Natural killer cell (primary cell): ENCODE measurements at regions not wholly inside any gene's neighbourhood (a gene's known extent, or its start where the extent isn't known, plus 50 kb on each side); places are given as distances from the start of the nearest gene placed in this dataset.

ENCODE experiments used
- ATAC-seq, 3 donors: fragments of 150-1000 bp in 2 of 3; fragments of 200-7000 bp in 1 of 3; cut with Tn5 transposase; 1 replicate in 1 of 3; 2 replicates in 2 of 3; pipeline ENCODE4 v1.10.0; 2021; ENCODE audit warnings: mild to moderate bottlenecking in 2 of 3, moderate library complexity in 2 of 3
- DNase-seq, 2 donors: peaks; one replicate each; pipeline versions ENCODE4 v3.0.0 to v3.0.0-alpha.2; 2013 to 2021; ENCODE audit warnings: mixed read lengths in 1 of 2
- H3K27ac ChIP-seq: one replicate; pipeline ENCODE4 v1.5.1; 2013; ENCODE audit warnings: mild to moderate bottlenecking, low read length
- H3K27me3 ChIP-seq: one replicate; pipeline ENCODE4 v1.6.1; 2013; ENCODE audit warnings: low read length; ENCODE audit not compliant: control insufficient read depth, insufficient read depth
- H3K36me3 ChIP-seq: one replicate; pipeline ENCODE4 v1.6.1; 2013; ENCODE audit warnings: low read length; ENCODE audit not compliant: control insufficient read depth, insufficient read depth
- H3K4me1 ChIP-seq: one replicate; pipeline ENCODE4 v1.6.1; 2013; ENCODE audit warnings: low read length; ENCODE audit not compliant: control insufficient read depth, insufficient read depth
- H3K4me3 ChIP-seq: one replicate; pipeline ENCODE4 v1.5.1; 2013; ENCODE audit warnings: low read length
- H3K9me3 ChIP-seq: one replicate; pipeline ENCODE4 v1.6.1; 2013; ENCODE audit warnings: low read length; ENCODE audit not compliant: control insufficient read depth, insufficient read depth
- H3K27ac Mint-ChIP-seq, 2 donors: one replicate each; pipeline ENCODE4 v1.8.0; 2022; ENCODE audit warnings: mild to moderate bottlenecking in 2 of 2, mixed read lengths in 2 of 2, moderate library complexity in 1 of 2
- H3K27me3 Mint-ChIP-seq, 2 donors: one replicate each; pipeline ENCODE4 v1.8.0; 2022; ENCODE audit warnings: low read depth in 2 of 2, mixed read lengths in 2 of 2
- H3K36me3 Mint-ChIP-seq: one replicate; pipeline ENCODE4 v1.8.0; 2022; ENCODE audit warnings: mixed read lengths
- H3K4me1 Mint-ChIP-seq, 2 donors: one replicate each; pipeline ENCODE4 v1.8.0; 2022; ENCODE audit warnings: mixed read lengths in 2 of 2
- H3K4me3 Mint-ChIP-seq: one replicate; pipeline ENCODE4 v1.8.0; 2022; ENCODE audit warnings: mild to moderate bottlenecking, moderate library complexity, mixed read lengths
- H3K9me3 Mint-ChIP-seq, 2 donors: one replicate each; pipeline ENCODE4 v1.8.0; 2022; ENCODE audit warnings: mixed read lengths in 2 of 2
- WGBS: methylation state at CpG from one replicate; pipeline ENCODE4 v1.1.7; 2013; ENCODE audit warnings: missing lambda C conversion rate; ENCODE audit not compliant: insufficient coverage; 5-methylcytosine and 5-hydroxymethylcytosine counted together
- intact Hi-C: fragments of 100-400 bp; cut with micrococcal nuclease; formaldehyde crosslinking; loops from one replicate; pipeline ENCODE4 v1.14.2; 2022
- TF ChIP-seq, protein P1 (sequence below): fragments of 200-600 bp; IDR thresholded peaks from one replicate; pipeline ENCODE4 v1.8.0; 2022; ENCODE audit warnings: antibody characterized with exemption

DNA sequence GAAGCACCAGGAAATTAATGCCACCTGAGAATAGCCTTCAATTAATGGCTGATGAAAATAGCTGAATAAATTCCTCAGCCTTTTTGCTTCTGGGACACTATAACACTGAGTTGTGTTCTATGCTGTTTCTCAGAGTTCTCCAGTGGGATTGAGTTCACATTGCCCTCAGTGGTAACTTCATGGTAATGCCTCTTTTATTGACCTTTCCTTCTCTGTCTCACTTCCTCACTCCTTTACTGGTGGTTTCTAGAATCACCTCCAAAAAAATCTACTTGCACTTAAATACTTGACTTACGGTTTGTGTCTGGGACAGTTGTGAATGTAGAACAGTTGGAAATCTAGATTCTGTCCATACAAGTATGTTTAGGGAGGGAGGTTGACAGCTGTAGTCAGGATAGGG lies 293.7 kb downstream of the PPP1R2C start:
- H3K4me3 ChIP-seq = no peak overlapping the region
- Mint-ChIP-seq H3K4me1 (no peaks in the 10 kb centered on the region), H3K9me3 (no peaks in the 10 kb centered on the region), H3K4me3 (no peak overlapping the region), H3K27me3 (peaks cover 2 to 7% of the 10 kb centered on the region in 2 donors), H3K36me3 (no peaks in the 10 kb centered on the region), H3K27ac (no peak overlapping the region)
- H3K36me3 ChIP-seq = no peaks in the 10 kb centered on the region
- intact Hi-C loops = no loop called here
- TF ChIP-seq, protein P1, sequence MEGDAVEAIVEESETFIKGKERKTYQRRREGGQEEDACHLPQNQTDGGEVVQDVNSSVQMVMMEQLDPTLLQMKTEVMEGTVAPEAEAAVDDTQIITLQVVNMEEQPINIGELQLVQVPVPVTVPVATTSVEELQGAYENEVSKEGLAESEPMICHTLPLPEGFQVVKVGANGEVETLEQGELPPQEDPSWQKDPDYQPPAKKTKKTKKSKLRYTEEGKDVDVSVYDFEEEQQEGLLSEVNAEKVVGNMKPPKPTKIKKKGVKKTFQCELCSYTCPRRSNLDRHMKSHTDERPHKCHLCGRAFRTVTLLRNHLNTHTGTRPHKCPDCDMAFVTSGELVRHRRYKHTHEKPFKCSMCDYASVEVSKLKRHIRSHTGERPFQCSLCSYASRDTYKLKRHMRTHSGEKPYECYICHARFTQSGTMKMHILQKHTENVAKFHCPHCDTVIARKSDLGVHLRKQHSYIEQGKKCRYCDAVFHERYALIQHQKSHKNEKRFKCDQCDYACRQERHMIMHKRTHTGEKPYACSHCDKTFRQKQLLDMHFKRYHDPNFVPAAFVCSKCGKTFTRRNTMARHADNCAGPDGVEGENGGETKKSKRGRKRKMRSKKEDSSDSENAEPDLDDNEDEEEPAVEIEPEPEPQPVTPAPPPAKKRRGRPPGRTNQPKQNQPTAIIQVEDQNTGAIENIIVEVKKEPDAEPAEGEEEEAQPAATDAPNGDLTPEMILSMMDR = no peak
- H3K4me1 ChIP-seq = no peaks in the 10 kb centered on the region
- H3K27me3 ChIP-seq = no peaks in the 10 kb centered on the region
- DNase-seq (no peak), ATAC-seq (no peak)
- no CpG with 5 or more reads among the region's 1 CpG for WGBS
- no peak overlapping the region for H3K27ac ChIP-seq
- H3K9me3 ChIP-seq = no peaks in the 10 kb centered on the region

DNA sequence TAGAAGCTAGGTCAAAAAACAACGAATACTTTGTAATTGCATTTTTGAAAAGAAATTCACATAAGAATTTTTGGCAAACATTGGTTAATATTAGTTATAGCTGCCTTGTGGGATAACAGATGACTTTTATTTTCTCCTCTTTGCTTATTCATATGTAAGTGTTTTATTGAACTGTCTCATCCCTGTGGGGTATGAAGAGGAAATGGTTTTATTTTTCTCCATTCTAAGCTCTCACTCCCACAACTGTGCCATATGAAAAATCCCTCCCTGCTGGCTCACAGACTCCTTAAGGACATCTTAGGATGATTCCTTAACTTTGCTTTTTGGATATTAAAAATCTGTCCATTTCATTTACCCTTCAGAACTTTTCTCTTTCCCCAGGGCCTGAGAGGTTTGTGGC lies 300.6 kb downstream of the PPP1R2C start:
- Histone ChIP-seq H3K27ac (no peak overlapping the region), H3K27me3 (no peaks in the 10 kb centered on the region), H3K9me3 (no peaks in the 10 kb centered on the region), H3K4me3 (no peak overlapping the region), H3K36me3 (no peaks in the 10 kb centered on the region), H3K4me1 (no peaks in the 10 kb centered on the region)
- no peak for DNase-seq
- H3K4me1 Mint-ChIP-seq = peaks cover 0 to 6% of the 10 kb centered on the region in 2 donors
- no peaks in the 10 kb centered on the region for H3K9me3 Mint-ChIP-seq
- intact Hi-C loops = no loop called here
- H3K36me3 Mint-ChIP-seq = no peaks in the 10 kb centered on the region
- no peak overlapping the region for H3K27ac Mint-ChIP-seq
- no CpG with 5 or more reads among the region's 1 CpG for WGBS
- H3K4me3 Mint-ChIP-seq = no peak overlapping the region
- H3K27me3 Mint-ChIP-seq = peaks cover 2 to 7% of the 10 kb centered on the region in 2 donors
- TF ChIP-seq, protein P1 = no peak
- no peak for ATAC-seq

DNA sequence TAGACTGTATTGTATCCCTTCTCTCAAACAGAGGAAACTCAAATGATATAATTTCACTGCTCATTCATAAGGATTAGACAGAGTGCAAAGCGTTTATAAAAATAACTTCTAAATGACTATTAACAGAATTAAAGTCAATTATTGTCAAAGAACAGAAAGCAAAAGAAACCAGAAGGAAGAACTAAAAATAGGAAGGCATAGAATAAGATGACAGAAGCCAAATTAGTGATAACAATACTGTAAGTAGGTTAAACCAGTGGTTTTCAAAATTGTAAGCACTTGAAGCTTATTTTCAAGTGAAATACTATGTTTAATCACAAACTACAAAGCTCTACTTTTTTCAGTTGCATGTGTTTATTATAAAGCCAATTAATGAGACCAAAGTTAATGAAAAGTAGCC lies 305.2 kb downstream of the PPP1R2C start:
- H3K27ac Mint-ChIP-seq = no peak overlapping the region
- DNase-seq = no peak

More for the DNA sequence above, 305.2 kb downstream of the PPP1R2C start:
- intact Hi-C loops = no loop called here
- no peaks in the 10 kb centered on the region for H3K9me3 ChIP-seq
- TF ChIP-seq, protein P1 = no peak
- no peaks in the 10 kb centered on the region for H3K9me3 Mint-ChIP-seq
- no peak overlapping the region for H3K27ac ChIP-seq
- no peaks in the 10 kb centered on the region for H3K27me3 Mint-ChIP-seq
- WGBS = no CpG with 5 or more reads among the region's 1 CpG
- H3K4me3 ChIP-seq = no peak overlapping the region
- H3K4me3 Mint-ChIP-seq = no peak overlapping the region
- peaks cover 0 to 3% of the 10 kb centered on the region in 2 donors for H3K4me1 Mint-ChIP-seq
- H3K36me3 ChIP-seq = no peaks in the 10 kb centered on the region
- no peaks in the 10 kb centered on the region for H3K4me1 ChIP-seq
- no peaks in the 10 kb centered on the region for H3K27me3 ChIP-seq
- no peak for ATAC-seq
- H3K36me3 Mint-ChIP-seq = no peaks in the 10 kb centered on the region
